Choroid plexus epithelial cell (primary cell): ENCODE measurements at regions not wholly inside any gene's neighbourhood (a gene's known extent, or its start where the extent isn't known, plus 50 kb on each side); places are given as distances from the start of the nearest gene placed in this dataset.

Experiments used
- DNase-seq: peaks from one replicate; pipeline ENCODE4 v3.0.0-alpha.2; 2010; ENCODE audit warnings: low read depth
- H3K4me3 ChIP-seq: 2 replicates; pipeline ENCODE4 v1.5.1; 2011; ENCODE audit warnings: low read depth, mild to moderate bottlenecking, control low read depth, low read length, moderate library complexity
- CTCF ChIP-seq: conservative IDR thresholded peaks from 2 replicates; pipeline ENCODE4 v1.5.1; 2011; ENCODE audit warnings: low read depth, mild to moderate bottlenecking, control low read depth, inconsistent platforms, low read length, moderate library complexity

DNA sequence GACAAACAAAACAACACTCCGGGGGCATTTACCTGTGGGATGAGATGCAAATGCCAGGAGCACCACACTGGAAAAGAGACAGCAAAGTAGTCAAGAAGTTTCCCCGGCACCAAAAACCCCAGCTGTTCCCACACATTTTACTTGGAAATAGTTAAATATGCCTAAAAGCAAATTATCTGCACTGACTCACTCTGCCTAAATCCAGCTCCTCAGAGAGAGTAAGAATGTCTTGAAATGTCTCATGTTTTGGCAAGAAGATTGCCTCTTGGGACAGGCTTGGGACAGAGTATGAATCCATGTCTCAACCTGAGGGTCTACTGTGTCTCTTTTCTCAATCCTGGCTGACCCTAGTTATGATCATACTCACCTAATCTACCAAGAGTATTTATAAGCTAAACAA, 87.5 kb upstream of the RIOK3 start:
- no peak overlapping the region for H3K4me3 ChIP-seq
- TF ChIP-seq CTCF = no peak
- peak; percentile 46 for DNase-seq

- TF ChIP-seq CTCF = no peak
- DNase-seq = no peak
- H3K4me3 ChIP-seq = no peak overlapping the region
Observed at GRCh38 chr18:23369266-23369665, 83.8 kb upstream of the RIOK3 start.

DNA sequence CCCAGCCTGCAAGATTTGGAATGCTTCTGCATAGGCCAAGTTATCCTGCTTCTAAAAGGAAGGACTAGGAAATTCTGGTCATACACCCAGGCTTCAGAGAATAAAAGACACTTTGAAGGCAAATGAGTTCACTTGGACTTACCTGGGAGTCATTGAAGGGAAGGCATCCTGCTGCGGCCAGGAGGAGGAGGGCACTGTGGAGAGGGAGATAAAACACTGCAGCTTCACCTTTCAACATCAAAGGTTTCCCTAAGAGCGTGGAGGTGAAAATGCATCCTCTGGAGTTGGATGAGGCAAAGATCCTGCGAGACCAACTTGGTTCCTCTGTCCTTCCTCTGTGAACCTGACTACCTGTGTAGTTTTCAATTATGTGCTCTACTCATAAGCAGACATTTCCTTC, 79.5 kb upstream of the RIOK3 start:
- TF ChIP-seq CTCF = no peak
- no peak overlapping the region for H3K4me3 ChIP-seq
- no peak for DNase-seq

DNA sequence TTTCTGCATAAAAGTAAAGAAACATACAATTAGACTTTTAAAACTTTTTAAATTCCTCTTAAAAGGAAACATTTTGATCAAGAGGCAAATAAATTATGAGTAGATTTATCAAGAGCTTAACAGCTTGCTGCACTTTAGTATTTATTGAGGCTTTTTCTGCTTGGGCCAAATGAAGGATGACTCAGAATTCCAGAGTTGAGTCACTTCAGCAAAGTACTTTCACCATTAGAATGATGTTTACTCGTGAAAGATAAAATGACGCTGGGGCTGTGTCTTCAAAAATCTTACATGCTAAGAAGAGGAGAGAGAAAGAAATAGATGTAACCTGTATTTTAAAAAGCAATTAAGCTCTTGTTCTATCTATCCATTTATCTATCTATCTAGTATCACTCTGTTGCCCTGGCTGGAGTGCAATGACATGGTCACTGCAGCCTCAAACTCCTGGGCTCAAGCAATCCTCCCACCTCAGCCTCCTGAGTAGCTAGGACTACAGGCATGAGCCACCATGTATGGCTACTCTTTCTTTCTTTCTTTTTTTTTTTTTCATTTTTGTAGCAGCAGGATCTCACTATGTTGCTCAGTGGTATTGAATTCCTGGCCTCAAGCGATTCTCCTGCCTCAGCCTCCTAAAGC, 75.3 kb upstream of the RIOK3 start:
- peak; percentile 93 for DNase-seq
- no peak for TF ChIP-seq CTCF
- no peak overlapping the region for H3K4me3 ChIP-seq

DNA sequence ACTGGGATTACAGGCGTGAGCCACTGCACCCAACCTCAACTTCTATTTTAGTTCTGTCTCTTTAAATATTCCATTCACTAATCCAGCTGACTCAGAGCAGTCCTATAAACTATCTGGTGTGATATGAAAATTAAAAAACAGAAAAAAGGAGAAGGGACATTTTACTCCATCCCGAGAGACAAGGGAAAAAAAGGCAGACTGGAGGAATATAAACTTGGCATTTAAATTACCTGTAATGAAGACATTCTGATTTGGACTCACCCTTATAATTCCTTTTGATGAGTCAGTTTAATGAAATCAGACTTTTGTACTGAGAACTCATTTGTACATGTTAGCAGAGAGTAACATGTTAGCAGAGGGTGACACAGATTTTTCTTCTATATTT, 74.8 kb upstream of the RIOK3 start:
- H3K4me3 ChIP-seq = no peak overlapping the region
- DNase-seq = peak; percentile 34
- TF ChIP-seq CTCF = no peak

- DNase-seq = peak; percentile 91
Observed at GRCh38 chr18:23380001-23380550, 73.0 kb upstream of the RIOK3 start.

More at GRCh38 chr18:23380001-23380550, 73.0 kb upstream of the RIOK3 start:
- TF ChIP-seq CTCF = peak; percentile 26
- no peak overlapping the region for H3K4me3 ChIP-seq
